Stimulated activated CD4-positive, alpha-beta T cell treated with anti-CD3 and anti-CD28 coated beads, TNF-alpha, amount 100 ng/mL, for 48 hours (primary cell): ENCODE measurements at regions not wholly inside any gene's neighbourhood (a gene's known extent, or its start where the extent isn't known, plus 50 kb on each side); places are given as distances from the start of the nearest gene placed in this dataset.
"Not testable (repeated sequence)": the region's sequence is repeated elsewhere in the genome, so short reads cannot be mapped to it uniquely, and the experiment has no call there.

Experiments
- DNase-seq, 3 donors: peaks; one replicate each; pipeline ENCODE4 v3.0.0-alpha.2; 2020; ENCODE audit warnings: low read depth in 3 of 3

DNA sequence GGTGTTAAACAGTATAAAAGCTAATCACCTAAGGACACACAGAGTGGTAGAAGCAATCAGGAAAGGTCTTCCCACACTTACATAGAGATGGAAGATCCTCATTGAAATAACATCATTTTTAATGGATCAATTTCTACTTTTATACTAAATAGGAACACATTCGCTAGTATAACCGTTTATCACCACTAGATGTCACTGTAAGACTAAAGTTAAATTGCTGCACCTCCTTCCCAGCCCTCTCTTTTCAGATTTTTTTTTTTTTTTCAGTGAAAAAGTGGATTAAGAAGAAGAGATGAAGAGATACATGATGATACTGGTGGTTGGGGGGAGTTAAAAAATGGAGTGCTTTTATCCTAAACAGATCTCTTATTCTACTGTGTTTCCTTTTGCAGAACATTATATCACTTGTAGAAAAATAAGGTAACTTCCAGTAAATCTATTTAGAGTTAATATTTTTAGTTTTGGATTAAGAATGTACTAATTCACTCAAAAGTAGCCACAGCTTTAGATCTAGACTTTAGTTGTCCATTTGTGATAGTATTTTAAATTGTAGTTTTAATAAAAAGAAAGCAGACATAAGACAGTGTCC lies 116.9 kb upstream of the ARRDC3 start:
- DNase-seq: no peak

DNA sequence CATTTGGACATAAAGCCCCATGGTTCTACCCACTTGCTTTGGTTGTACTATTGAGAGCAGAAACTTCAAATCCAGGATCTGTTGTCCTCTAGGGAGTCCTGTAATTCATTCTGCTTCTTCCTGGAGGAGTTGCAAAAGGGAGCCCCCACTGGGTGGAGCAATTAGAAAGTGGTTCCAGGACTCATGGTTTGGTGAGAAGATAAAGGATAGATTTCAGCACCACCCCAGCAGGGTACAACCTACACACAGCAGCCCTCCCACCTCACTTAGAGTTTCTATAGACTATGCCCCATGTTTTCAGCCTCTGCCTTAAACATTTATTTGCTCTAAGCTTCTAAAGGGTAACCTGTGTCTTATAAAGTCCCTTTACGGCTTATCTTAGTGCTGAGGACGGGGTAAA lies 112.6 kb upstream of the ARRDC3 start:
- DNase-seq: no peak

DNA sequence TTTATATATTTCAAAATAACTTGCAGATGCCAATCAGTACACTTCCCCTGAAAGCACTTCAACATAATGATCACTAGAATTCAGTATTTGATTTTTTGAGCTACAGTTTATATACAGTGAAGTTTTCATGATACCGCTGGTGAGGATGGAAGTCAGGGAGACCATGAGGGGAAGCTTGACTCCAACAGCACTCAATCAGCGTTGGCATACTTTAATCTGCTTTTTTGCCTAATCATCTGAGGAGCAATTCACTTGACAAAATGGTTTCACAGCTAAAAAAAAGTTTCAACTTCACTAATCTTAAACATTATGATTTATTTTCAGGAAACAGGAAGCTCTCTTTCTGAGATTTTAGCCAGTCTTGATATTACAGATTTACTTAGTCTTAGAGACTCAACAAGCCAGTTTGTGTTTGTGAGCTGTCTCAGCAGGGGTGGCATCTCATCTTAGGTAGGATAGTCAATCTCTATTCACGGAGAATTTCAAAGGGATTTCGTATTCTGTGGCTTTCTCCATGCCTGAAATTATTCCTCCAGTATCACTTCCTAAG lies 111.4 kb upstream of the ARRDC3 start:
- no peak for DNase-seq

DNA sequence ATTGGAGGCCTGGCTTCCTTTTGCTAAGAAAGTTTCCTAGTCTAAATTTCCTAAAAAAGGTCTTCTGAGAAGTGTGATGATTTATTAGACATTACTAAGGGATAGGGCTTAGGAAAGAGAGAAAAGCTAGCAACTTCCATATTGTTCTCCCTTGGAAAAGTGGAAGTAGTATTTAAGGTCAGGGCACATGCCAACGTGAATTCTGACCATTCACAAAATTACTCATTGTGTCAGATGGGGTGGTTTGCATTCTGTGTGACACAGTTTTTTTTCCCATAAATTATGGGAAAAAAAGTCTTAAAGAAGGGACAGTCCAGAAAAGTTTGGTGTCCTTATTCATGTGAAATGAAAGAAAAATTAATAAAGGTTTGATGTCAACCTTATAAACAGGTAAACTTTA lies 110.0 kb upstream of the ARRDC3 start:
- no peak for DNase-seq

DNA sequence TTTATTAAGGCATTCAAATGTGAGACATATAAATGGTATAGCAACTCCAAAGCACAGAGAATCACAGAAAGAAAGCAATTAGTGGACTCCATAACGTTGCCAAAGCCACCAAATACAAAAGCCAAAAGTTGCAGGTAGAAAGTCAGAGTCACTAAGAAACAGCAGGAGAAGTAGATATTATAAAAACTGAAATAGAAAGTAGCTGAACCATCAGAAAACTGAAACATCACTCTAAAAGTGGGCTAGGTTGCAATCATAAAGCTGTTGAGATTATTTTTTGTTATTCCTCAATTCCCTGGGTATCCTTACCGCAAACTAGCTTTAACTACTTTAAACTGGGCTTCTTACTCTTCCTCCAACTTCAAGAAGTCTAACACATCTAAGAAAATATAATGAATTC lies 108.1 kb upstream of the ARRDC3 start:
- no peak for DNase-seq

DNA sequence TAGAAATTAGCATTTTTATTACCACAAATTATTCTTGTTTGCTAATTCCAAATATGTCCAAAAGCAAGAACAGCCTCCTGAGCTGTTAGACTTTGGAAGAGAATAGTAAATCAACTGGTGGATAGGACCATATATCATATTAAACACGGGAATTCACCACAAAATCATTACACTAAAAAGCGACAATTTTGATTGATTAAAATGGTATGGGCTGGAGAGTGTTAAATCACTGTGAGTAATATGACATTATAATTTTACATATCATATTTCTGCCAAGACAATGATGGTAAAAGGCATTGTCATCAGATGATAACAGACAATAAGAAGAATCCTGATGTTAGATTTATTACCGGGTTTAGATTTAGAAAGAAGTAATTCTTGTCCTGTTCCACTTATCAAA lies 107.2 kb upstream of the ARRDC3 start:
- DNase-seq: no peak

DNA sequence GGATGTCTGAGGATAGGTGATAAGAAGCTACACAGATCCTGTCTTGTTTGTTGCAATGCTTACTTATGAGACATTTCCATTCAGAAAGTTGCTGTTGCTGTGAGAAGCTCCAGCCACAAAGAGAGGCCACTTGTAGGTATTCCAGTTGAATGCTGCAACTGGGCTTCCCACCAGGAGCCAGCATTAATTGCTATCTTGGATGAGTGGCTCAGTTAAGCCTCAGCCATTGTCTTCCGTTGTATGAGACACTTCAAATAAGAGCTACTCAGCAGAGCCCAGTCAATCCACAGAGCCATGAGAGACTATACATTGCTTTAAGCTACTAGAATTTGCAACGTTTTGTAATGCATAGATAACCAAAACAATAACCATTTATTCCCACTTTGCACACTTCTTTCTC lies 104.3 kb upstream of the ARRDC3 start:
- no peak for DNase-seq

DNA sequence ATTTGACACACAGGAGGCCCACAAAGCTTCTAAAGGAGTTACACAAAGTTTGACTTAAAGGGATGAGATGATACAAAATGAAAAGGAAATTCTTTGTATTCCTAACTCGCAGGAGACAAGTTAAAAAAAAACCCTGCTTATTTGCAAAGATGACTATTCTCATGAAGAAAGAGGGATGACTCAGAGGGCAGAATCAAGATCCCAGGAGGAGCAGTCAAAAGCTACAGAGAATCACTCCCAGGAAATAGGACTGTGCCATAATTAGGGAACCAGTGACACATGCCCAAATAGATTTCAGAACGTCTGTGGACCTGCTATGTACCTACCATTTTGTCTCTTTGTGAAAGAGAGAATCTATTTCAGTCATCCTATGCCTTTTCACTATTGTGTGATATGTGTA lies 103.5 kb upstream of the ARRDC3 start:
- DNase-seq: no peak

DNA sequence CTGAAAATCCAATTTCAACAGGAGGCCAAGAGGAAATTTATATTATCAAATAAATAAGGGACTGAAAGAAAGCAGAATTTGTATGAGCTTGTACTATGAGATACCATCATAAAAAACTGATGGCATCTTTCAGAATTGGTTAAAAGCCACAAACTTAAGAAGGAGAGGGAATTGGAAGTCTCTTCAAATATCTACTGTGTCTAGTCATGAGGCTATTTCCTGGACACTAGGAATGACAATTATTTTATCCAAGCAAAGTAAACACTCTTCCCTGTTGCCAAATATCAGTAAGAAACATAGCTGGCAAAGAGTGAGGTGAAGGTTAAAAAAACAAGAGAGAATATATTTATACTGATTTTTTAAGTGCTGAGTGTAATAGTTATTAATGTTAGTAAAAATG lies 101.5 kb upstream of the ARRDC3 start:
- no peak for DNase-seq

DNA sequence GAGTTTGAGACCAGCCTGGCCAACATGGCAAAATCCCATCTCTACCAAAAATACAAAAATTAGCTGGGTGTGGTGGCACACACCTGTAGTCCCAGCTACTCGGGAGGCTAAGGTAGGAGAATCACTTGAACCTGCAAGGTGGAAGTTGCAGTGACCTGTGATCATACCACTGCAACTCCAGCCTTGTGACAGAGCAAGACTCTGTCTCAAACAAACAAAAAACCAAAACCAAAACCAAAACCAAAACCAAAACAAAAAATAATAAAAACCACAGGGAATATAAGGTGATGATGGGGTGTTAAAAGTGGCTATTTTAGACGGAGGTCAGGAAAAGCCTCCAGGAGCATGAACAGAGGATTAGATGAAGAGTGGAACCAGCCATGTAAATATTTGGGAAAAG lies 96.3 kb upstream of the ARRDC3 start:
- DNase-seq: not testable (repeated sequence)

DNA sequence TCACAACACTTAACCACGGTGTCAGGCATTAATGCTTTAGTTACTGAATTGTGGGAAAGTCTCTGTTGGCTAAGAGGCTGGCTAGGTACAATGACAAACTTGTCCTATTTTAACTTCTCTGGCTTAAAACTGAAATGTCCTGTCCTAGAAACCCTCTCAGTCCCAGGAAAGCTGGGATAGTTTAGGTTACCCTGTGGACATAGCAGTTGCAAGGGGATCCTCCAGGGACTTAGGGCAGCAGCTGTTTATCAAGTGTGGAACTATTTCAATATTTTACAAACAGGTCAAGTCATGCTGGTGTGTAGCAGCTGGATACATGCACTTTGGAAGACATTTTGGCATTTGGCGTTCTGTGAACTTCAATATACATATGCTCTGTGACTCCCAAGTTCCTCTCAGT lies 95.0 kb upstream of the ARRDC3 start:
- no peak for DNase-seq

DNA sequence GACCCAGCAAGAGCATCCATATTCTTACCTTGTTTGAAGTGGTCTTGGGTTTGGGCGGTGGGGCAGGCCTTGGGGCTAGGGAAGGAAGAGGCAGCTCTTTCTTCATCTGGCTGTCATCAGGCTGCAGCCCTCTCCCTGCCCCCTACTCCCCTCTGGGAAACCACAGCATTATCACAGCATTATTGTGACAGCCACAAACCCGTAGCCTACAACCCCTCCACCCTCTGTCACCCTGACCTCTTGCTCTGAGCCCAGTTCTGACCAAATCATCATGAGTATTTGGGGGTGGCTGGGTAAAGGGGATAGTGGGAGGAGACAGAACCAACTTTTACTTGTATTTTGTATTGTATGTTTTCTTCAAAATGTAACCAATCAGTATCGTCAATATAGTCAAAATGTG lies 94.3 kb upstream of the ARRDC3 start:
- DNase-seq: no peak

DNA sequence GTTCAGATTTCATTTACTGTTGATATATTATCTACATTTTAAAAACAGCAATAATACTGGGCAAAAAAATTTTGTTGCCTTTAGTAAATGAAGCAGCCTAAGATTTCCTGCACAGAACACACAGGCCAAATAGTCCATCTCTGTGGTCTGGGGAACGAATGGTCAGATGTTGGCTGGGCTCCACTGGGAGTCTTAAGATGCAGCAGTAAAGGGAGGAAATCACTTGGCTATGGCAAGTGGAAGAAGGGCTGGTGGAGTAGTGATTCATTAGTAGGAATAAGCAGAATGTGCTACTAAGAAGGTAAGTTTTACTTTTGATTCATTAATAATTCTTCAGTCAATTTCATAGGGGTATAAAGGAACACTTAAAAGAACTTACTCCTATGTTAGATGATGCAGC lies 91.1 kb upstream of the ARRDC3 start:
- no peak for DNase-seq

DNA sequence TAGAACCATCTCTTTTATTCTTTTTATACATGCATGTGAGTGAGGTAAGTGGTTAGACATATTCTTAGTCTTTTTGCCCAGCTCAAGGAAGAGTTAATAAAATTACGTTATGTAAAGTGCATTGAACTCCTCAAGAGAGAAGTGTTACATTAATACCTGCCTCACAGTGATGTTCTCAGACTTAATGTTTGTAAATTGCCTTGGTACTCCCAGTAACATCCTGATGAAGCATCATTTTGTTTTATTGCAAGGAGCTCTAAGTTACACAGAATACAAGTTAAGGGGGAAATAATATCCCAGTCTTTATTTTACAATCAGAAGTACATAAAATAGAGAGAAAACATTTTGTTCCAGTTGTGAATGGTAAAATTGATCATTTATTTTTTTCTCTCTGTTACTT lies 89.5 kb upstream of the ARRDC3 start:
- no peak for DNase-seq

DNA sequence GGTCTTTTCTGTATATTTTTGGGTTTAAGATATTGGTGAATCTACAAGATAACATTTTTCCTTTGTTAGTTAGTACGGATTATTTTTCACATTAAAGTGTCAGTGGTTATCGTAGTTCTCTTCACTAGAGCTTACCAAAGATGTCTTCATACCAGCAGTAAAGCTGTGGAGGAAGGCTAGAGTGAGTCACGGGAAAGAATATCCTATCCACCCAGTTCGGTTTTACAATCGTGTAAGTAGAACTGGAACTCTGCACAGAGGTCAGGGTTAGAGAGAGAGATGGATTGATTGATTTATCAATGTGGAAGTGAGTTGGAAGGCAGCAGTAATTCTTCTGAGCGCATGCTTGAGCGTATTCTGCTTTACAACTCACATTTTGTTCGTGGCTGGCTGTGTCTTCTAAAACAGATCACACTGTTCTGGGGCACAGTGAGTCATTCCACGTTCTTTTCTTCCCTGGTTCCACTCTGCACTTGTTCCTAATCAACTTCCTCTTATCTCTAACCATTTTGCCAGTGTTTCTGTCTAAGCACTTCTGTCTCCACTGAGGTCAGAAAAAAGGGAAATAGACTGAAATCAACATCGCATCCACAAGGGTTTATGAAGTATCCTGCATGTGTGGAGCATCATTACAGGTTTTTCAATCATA lies 86.5 kb upstream of the ARRDC3 start:
- no peak for DNase-seq

DNA sequence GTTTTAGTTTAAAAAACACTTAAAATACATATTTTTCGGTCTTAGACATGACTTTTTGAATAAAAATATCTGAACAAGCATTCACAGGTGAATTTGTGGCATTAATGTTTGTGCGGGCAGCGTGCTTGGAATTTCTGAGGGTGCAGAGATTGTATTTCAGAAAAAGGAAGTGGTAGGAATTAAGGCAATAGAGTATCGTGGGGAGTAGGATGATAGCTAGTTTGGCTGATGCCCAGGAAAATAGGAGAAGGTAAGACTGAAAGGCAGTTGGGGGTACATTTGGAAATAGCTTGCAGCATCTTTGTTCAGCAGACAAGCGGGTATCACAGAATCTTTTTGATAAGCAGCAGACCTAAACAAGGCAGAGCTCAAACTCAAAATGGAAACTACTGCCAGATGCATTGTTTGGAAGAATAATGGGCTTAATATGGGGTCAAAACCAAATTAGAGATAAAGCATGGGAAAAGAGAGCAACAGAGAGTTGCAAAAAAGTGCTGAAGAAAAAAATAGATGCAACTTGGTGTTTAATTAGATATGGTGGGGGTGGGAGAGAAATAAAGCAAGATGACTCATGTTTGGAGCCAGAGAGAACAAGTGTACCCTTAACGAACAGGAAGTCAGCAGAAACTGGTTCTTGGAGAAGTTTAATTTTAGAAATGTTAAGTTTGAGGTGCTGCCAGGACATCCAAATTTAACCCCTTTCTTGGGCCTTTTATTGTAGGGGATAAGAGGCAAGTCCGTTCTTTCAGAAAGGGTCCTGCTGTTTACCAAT lies 85.7 kb upstream of the ARRDC3 start:
- no peak for DNase-seq

DNA sequence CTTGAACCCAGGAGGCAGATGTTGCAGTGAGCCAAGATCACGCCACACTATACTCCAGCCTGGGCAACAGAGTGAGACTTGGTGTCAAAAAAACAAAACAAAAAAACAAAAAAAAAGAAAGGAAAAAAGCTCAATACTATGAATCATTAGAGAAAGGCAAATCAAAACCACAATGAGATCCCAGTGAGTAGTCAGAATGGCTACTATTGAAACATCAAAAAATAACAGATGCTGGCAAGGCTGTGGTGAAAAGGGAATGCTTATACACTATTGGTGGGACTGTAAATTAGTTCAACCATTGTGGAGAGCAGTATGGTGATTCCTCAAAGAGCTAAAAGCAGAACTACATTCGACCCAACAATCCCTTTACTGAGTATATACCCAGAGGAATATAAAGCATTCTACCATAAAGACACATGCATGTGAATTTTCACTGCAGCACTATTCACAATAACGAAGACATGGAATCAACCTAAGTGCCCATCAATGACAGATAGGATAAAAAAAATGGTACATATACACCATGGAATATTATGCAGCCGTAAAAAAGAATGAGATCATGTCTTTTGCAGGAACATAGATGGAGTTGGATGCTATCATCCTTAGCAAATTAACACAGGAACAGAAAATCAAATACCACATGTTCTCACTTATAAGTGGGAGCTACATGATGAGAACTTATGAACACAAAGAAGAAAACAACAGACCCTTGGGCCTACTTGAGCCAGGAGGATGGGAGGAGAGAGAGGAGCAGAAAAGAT lies 81.9 kb upstream of the ARRDC3 start:
- no peak for DNase-seq

DNA sequence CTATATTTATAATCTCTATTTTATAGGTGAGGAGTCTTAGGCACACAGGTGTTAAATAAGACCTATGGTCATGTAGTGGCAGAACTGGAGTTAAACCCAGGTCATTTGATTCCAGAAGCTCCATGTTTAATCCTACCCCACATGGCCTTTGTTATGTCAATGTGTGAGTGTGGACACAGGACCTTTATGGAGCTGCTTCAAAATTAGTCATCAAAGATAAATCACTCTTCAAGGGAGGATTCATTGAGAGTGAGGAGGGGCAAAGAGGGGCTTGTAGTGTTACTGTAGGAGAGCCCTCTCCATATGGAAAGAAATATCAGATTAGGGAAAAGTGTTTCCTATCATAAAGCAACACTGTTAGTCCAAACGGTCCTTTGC lies 74.6 kb upstream of the ARRDC3 start:
- no peak for DNase-seq

DNA sequence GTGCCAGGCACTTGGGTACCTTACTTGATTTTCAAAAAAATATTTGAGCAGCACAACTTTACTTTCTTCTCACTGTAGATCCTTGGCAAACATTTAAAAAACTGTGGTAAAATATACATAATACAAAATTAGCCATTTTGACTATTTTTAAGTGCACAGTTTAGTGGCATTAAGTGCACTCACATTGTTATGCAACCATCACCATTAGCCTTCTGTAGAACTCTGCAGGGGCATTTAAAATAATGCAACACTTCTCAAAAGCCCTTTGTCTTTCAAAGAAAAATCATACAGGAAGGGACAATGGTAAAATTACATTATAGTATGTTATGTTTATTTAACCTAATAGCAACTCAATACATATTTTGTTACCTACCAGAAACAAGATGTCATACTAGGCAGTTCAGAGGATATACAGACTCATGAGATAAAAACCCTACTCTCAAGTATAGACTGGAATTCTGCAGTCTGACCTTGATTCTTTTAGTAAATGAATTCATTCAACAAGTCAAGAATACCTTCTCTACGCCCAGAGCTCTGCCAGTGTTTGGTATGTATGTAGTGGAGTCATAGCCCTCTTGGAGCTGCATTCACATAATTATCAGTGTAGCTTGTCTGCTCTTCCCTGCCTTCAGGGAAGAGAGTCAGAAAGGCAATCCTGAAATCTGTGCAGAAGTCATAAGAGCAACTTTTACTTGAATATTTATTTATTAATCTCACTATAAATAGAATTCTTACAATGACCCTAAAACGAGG lies 74.0 kb upstream of the ARRDC3 start:
- DNase-seq: no peak

DNA sequence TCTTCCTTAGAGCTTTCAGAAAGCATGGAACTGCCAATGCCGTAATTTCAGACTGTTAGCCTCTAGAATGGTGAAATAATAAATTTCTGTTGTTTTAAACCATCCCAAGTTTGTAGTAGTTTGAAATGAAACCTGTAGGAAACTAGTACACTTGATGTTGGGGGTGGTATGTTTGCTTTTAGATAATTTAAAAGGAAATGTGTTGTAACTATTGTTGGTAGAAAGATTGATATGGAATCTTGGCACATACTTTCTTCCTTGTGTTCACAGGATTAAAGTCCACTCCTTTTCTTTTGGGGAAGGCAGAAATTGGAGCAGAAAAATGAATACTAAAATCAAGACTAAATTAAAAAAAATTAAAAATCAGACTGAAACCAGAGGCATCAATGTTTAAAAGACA lies 66.0 kb upstream of the ARRDC3 start:
- DNase-seq: no peak

DNA sequence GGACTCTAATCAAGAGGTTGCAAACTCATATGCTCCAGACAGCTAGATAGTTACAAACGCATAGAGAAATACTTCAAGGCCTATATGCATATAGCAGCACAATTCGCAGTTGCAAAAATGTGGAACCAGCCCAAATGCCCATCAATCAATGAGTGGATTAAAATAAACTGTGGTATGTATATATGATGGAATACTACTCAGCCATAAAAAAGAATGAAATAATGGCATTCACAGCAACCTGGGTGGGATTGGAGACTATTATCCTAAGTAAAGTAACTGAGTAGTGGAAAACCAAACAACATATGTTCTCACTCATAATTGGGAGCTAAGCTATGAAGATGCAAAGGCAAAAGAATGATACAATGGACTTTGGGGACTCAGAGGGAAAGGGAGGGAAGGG lies 65.0 kb upstream of the ARRDC3 start:
- DNase-seq: not testable (repeated sequence)

DNA sequence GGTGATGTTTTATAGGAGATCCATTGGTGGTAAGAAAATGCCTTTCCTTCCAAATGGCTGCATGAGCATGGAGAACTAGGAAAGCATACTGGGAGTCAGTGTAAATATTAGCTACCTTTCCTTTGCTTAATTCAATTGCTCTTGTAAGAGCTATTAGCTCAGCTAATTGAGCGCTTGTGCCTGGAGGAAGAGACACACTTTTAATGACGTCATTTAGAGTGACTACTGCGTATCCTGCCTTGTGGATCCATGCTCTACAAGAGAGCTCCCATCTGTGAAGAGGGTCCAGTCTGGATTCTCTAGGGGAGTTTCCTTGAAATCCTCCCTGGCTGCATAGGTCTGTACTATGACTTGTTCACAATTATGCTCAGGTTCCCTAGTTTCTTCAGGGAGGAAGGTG lies 63.8 kb upstream of the ARRDC3 start:
- not testable (repeated sequence) for DNase-seq
